ENCODE measurements at regions not wholly inside any gene's neighbourhood (a gene's known extent, or its start where the extent isn't known, plus 50 kb on each side); places are given as distances from the start of the nearest gene placed in this dataset.

DNA sequence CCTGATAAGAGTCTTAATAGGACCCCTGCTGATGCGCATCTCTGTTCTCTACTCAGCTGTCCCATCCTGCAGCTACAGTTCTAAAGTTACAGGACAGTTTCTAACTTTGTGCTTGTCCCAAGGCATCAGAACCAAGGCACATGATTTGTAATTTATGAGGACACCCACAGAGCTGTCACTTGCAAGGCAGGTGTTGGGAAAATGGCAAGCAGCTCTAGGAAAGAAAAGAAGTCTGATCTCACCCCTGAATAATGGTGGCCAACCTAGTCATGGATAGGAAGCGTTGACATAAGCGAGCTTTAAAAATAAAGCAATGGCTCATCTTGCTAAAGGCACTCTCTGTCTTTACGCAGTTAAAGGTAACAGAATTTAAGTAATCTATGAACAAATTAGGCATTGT lies 127.6 kb upstream of the VGLL2 start:
- no peak for DNase-seq
- no peaks in the 10 kb centered on the region for H3K27me3 Mint-ChIP-seq
- ChIA-PET CTCF (no interaction called here), POLR2A (no interaction called here)
- no peak overlapping the region for H3K27ac Mint-ChIP-seq
- H3K27me3 ChIP-seq (ENCODE audit: insufficient read depth, low read length, poor library complexity, severe bottlenecking), result no peaks in the 10 kb centered on the region
- no peaks in the 10 kb centered on the region for H3K36me3 ChIP-seq (ENCODE audit: insufficient read depth, low read length)
- H3K4me3 Mint-ChIP-seq, result no peak overlapping the region
- H3K9me3 ChIP-seq (ENCODE audit: low read length), result no peaks in the 10 kb centered on the region
- H3K4me1 ChIP-seq (ENCODE audit: insufficient read depth, low read length), result no peaks in the 10 kb centered on the region
- no peaks in the 10 kb centered on the region for H3K4me1 Mint-ChIP-seq
- no peaks in the 10 kb centered on the region for H3K36me3 Mint-ChIP-seq
- no peak overlapping the region for H3K27ac ChIP-seq (ENCODE audit: low read depth, low read length)
- H3K4me3 ChIP-seq (ENCODE audit: low read length), result no peak overlapping the region
- H3K9me3 Mint-ChIP-seq, result no peaks in the 10 kb centered on the region

DNA sequence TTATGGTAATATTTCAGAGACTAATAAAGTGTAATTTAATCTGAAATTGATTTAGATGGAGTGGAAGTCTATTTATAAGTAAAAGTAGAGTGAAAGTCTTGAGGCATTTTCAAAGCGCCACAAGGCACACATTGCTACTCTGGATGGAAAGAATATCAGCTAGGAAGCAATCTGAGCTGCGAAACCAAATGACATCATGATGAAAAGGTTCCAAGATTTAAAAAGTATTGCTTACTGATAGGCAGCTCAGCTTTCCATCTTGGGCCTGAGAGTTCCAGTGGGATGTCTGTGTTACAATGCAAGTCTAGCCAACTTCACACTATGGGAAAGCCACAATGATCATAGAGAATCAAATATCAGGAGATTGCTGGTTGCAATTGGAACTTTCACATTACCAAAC lies 126.9 kb upstream of the VGLL2 start:
- DNase-seq, result no peak
- H3K4me1 Mint-ChIP-seq, result no peaks in the 10 kb centered on the region
- peaks cover 0 to under 1% of the 10 kb centered on the region in 2 donors for H3K27me3 Mint-ChIP-seq
- Histone ChIP-seq H3K27ac (ENCODE audit: low read depth, low read length) (no peak overlapping the region), H3K9me3 (ENCODE audit: low read length) (no peaks in the 10 kb centered on the region), H3K27me3 (ENCODE audit: insufficient read depth, low read length, poor library complexity, severe bottlenecking) (no peaks in the 10 kb centered on the region), H3K4me3 (ENCODE audit: low read length) (no peak overlapping the region), H3K4me1 (ENCODE audit: insufficient read depth, low read length) (no peaks in the 10 kb centered on the region), H3K36me3 (ENCODE audit: insufficient read depth, low read length) (no peaks in the 10 kb centered on the region)
- no peak overlapping the region for H3K4me3 Mint-ChIP-seq
- H3K27ac Mint-ChIP-seq, result no peak overlapping the region
- POLR2A ChIA-PET, result no interaction called here
- CTCF ChIA-PET, result no interaction called here
- no peaks in the 10 kb centered on the region for H3K36me3 Mint-ChIP-seq
- H3K9me3 Mint-ChIP-seq, result no peaks in the 10 kb centered on the region

DNA sequence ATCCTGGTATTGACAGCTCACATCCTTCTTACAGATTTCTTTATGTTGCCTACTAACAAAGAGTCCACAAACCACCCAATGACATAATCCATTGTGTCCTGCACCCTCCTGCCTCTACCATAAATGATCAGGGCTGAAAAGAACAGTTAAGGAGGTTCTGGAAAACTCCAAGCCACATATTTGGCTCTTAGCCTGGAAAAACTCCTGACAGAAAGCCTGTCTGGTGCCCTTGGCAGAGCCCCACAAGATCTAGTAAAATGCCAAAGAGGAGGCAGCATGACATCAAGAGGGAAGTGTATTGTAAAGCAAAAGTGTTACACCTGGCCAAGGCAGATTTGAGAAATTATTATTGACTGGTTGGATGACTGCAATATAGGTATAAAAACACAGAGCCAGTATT lies 126.4 kb upstream of the VGLL2 start:
- POLR2A ChIA-PET, result no interaction called here
- H3K36me3 ChIP-seq (ENCODE audit: insufficient read depth, low read length), result no peaks in the 10 kb centered on the region
- CTCF ChIA-PET, result no interaction called here
- Mint-ChIP-seq H3K4me1 (no peaks in the 10 kb centered on the region), H3K27me3 (peaks cover 0 to 2% of the 10 kb centered on the region in 2 donors), H3K36me3 (no peaks in the 10 kb centered on the region), H3K4me3 (no peak overlapping the region), H3K27ac (no peak overlapping the region), H3K9me3 (no peaks in the 10 kb centered on the region)
- H3K4me1 ChIP-seq (ENCODE audit: insufficient read depth, low read length), result no peaks in the 10 kb centered on the region
- DNase-seq, result no peak
- H3K9me3 ChIP-seq (ENCODE audit: low read length), result no peaks in the 10 kb centered on the region
- H3K27ac ChIP-seq (ENCODE audit: low read depth, low read length), result no peak overlapping the region
- H3K4me3 ChIP-seq (ENCODE audit: low read length), result no peak overlapping the region
- H3K27me3 ChIP-seq (ENCODE audit: insufficient read depth, low read length, poor library complexity, severe bottlenecking), result no peaks in the 10 kb centered on the region

DNA sequence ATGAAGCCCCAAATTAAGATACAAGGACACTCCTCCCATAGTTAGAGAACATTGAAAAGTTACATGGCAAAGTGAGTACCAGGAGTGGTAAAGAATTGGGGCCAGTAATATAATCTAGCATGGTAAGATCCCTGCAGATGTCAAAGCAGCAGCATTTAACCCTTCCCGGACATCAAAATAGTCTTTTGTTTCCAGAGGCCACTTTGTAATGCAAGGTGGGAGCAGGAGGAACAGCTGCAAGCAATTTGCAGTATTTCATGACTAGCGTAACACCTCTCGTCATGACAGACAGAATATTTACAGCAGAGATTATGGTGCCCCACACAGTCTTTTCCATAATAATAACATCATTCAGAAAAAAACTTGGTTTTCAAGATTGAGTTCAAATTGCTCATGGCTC lies 123.2 kb upstream of the VGLL2 start:
- DNase-seq, result no peak
- Histone ChIP-seq H3K4me3 (ENCODE audit: low read length) (no peak overlapping the region), H3K4me1 (ENCODE audit: insufficient read depth, low read length) (no peaks in the 10 kb centered on the region), H3K27me3 (ENCODE audit: insufficient read depth, low read length, poor library complexity, severe bottlenecking) (no peaks in the 10 kb centered on the region), H3K36me3 (ENCODE audit: insufficient read depth, low read length) (no peaks in the 10 kb centered on the region), H3K27ac (ENCODE audit: low read depth, low read length) (no peak overlapping the region), H3K9me3 (ENCODE audit: low read length) (no peaks in the 10 kb centered on the region)
- Mint-ChIP-seq H3K4me3 (no peak overlapping the region), H3K9me3 (peaks cover 0 to 5% (median 2%) of the 10 kb centered on the region in 5 donors), H3K36me3 (no peaks in the 10 kb centered on the region), H3K27ac (no peak overlapping the region), H3K4me1 (no peaks in the 10 kb centered on the region), H3K27me3 (peaks cover 0 to 2% of the 10 kb centered on the region in 2 donors)
- POLR2A ChIA-PET, result no interaction called here
- CTCF ChIA-PET, result no interaction called here

DNA sequence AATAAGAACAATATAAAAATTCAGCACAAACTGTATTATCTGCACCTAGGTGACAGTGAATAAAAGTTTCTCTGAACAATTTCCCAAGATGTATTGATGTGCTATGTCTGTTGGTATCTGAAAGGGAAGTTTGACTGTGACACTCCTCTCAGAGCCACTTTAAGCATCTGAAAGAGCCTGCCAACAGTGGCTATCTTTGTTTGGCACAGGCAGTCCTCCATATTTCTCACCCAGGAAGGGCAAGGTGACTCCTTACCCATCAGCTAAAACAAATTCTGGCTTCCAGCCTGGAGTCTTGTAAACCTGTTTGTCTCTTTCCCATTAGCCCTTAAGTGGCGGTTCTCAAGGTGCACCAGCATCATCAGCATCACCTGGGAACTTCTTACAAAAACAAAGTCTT lies 122.4 kb upstream of the VGLL2 start:
- Histone ChIP-seq H3K27ac (ENCODE audit: low read depth, low read length) (no peak overlapping the region), H3K4me1 (ENCODE audit: insufficient read depth, low read length) (no peaks in the 10 kb centered on the region), H3K36me3 (ENCODE audit: insufficient read depth, low read length) (no peaks in the 10 kb centered on the region), H3K27me3 (ENCODE audit: insufficient read depth, low read length, poor library complexity, severe bottlenecking) (no peaks in the 10 kb centered on the region), H3K4me3 (ENCODE audit: low read length) (no peak overlapping the region), H3K9me3 (ENCODE audit: low read length) (no peaks in the 10 kb centered on the region)
- Mint-ChIP-seq H3K4me1 (no peaks in the 10 kb centered on the region), H3K4me3 (no peak overlapping the region), H3K27me3 (peaks cover 0 to 2% of the 10 kb centered on the region in 2 donors), H3K36me3 (no peaks in the 10 kb centered on the region), H3K27ac (no peak overlapping the region), H3K9me3 (peaks cover 0 to 5% (median 2%) of the 10 kb centered on the region in 5 donors)
- ChIA-PET CTCF (no interaction called here), POLR2A (no interaction called here)
- no peak for DNase-seq

DNA sequence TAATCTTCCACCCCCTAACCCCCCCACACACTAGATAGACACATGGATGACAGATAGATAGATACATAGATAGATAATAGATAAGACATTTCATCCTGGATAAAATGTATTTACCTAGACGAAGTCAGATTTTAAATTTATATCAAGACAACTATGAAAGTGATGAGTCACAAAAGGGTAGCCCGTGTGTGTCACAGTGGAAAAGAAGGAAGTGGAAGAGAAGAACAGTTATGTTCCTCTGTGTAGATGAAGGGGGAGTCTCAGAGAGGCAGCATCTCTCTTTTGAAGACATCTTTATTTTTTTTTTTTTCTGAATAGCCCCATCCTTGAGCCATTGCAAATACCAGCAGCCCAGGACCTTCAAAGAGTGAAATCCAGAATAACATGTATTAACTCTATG lies 121.7 kb upstream of the VGLL2 start:
- ChIA-PET CTCF (no interaction called here), POLR2A (no interaction called here)
- Mint-ChIP-seq H3K4me1 (no peaks in the 10 kb centered on the region), H3K4me3 (no peak overlapping the region), H3K9me3 (peaks cover 0 to 5% (median 2%) of the 10 kb centered on the region in 5 donors), H3K36me3 (no peaks in the 10 kb centered on the region), H3K27ac (no peak overlapping the region), H3K27me3 (peaks cover 0 to 2% of the 10 kb centered on the region in 2 donors)
- H3K9me3 ChIP-seq (ENCODE audit: low read length), result no peaks in the 10 kb centered on the region
- no peaks in the 10 kb centered on the region for H3K4me1 ChIP-seq (ENCODE audit: insufficient read depth, low read length)
- H3K4me3 ChIP-seq (ENCODE audit: low read length), result no peak overlapping the region
- DNase-seq, result no peak
- no peaks in the 10 kb centered on the region for H3K36me3 ChIP-seq (ENCODE audit: insufficient read depth, low read length)
- H3K27ac ChIP-seq (ENCODE audit: low read depth, low read length), result no peak overlapping the region
- no peaks in the 10 kb centered on the region for H3K27me3 ChIP-seq (ENCODE audit: insufficient read depth, low read length, poor library complexity, severe bottlenecking)

DNA sequence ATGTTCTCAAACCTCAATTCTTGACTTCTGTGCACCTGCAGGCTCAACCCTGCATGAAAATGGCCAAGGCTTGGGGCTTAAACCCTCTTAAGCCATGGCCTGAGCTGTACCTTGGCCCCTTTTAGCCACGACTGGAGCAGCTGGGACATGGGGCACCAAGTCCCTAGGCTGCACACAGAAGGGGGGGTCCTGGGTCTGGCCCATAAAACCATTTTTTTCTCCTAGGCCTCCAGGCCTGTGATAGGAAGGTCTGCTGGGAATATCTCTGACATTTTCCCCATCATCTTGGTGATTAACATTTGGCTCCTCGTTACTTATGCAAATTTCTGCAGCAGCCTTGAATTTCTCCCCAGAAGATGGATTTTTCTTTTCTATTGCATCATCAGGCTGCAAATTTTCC lies 119.4 kb upstream of the VGLL2 start:
- Histone ChIP-seq H3K9me3 (ENCODE audit: low read length) (no peaks in the 10 kb centered on the region), H3K4me1 (ENCODE audit: insufficient read depth, low read length) (no peaks in the 10 kb centered on the region), H3K4me3 (ENCODE audit: low read length) (no peak overlapping the region), H3K36me3 (ENCODE audit: insufficient read depth, low read length) (no peaks in the 10 kb centered on the region), H3K27me3 (ENCODE audit: insufficient read depth, low read length, poor library complexity, severe bottlenecking) (no peaks in the 10 kb centered on the region), H3K27ac (ENCODE audit: low read depth, low read length) (no peak overlapping the region)
- no peak overlapping the region for H3K27ac Mint-ChIP-seq
- CTCF ChIA-PET, result no interaction called here
- peaks cover 2 to 7% (median 5%) of the 10 kb centered on the region in 5 donors for H3K9me3 Mint-ChIP-seq
- peaks cover 0 to 2% of the 10 kb centered on the region in 2 donors for H3K27me3 Mint-ChIP-seq
- no peaks in the 10 kb centered on the region for H3K36me3 Mint-ChIP-seq
- POLR2A ChIA-PET, result no interaction called here
- DNase-seq, result no peak
- H3K4me1 Mint-ChIP-seq, result no peaks in the 10 kb centered on the region
- no peak overlapping the region for H3K4me3 Mint-ChIP-seq

DNA sequence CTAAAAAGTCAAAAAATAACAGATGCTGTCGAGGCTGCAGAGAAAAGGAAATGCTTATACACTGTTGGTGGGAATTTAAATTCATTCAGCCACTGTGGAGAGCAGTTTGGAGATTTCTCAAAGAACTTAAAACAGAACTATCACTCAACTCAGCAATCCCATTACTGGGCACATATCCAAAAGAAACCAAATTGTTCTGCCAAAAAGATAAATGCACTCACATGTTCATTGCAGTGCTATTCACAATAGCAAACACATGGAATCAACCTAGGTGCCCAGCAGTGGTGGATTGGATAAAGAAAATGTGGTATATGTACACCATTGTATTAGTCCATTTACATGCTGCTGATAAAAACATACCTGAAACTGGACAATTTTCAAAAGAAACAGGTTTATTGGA lies 116.0 kb upstream of the VGLL2 start:
- H3K9me3 Mint-ChIP-seq, result peaks cover 2 to 11% (median 7%) of the 10 kb centered on the region in 5 donors
- H3K4me3 Mint-ChIP-seq, result no peak overlapping the region
- POLR2A ChIA-PET, result no interaction called here

DNA sequence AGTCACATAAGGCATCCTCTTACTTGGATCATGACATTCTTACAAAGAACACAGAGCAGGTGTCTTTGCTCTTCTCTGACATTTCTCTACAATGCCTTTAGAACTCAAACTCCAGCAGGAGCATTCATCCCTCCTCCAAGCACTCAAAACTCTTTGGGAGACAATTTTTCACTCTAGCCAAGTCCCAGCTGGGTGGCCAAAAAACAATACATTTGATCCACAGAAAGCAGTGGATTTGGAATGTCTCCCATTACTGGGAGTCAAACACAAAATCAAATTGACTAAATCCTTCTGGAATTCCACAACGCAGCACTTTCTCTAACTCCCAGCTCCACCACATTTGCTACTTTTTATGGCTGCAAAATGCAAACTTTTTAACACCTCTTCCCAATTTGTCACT lies 108.6 kb upstream of the VGLL2 start:
- Histone ChIP-seq H3K4me1 (ENCODE audit: insufficient read depth, low read length) (no peaks in the 10 kb centered on the region), H3K27me3 (ENCODE audit: insufficient read depth, low read length, poor library complexity, severe bottlenecking) (no peaks in the 10 kb centered on the region), H3K4me3 (ENCODE audit: low read length) (no peak overlapping the region), H3K36me3 (ENCODE audit: insufficient read depth, low read length) (no peaks in the 10 kb centered on the region), H3K9me3 (ENCODE audit: low read length) (no peaks in the 10 kb centered on the region), H3K27ac (ENCODE audit: low read depth, low read length) (no peak overlapping the region)
- H3K4me1 Mint-ChIP-seq, result no peaks in the 10 kb centered on the region
- no peak overlapping the region for H3K27ac Mint-ChIP-seq
- ChIA-PET POLR2A (no interaction called here), CTCF (no interaction called here)
- no peaks in the 10 kb centered on the region for H3K27me3 Mint-ChIP-seq
- no peak for DNase-seq
- peaks cover 0 to 7% (median 3%) of the 10 kb centered on the region in 5 donors for H3K9me3 Mint-ChIP-seq
- H3K4me3 Mint-ChIP-seq, result no peak overlapping the region
- no peaks in the 10 kb centered on the region for H3K36me3 Mint-ChIP-seq

More for the DNA sequence above, 116.0 kb upstream of the VGLL2 start:
- H3K27me3 ChIP-seq (ENCODE audit: insufficient read depth, low read length, poor library complexity, severe bottlenecking), result no peaks in the 10 kb centered on the region
- H3K27me3 Mint-ChIP-seq, result no peaks in the 10 kb centered on the region
- no peaks in the 10 kb centered on the region for H3K36me3 Mint-ChIP-seq
- no peak overlapping the region for H3K4me3 ChIP-seq (ENCODE audit: low read length)
- no peaks in the 10 kb centered on the region for H3K36me3 ChIP-seq (ENCODE audit: insufficient read depth, low read length)
- CTCF ChIA-PET, result no interaction called here
- H3K9me3 ChIP-seq (ENCODE audit: low read length), result no peaks in the 10 kb centered on the region
- no peaks in the 10 kb centered on the region for H3K4me1 Mint-ChIP-seq
- H3K27ac Mint-ChIP-seq, result no peak overlapping the region
- DNase-seq, result no peak
- H3K27ac ChIP-seq (ENCODE audit: low read depth, low read length), result no peak overlapping the region
- H3K4me1 ChIP-seq (ENCODE audit: insufficient read depth, low read length), result no peaks in the 10 kb centered on the region

Measured in CD8-positive, alpha-beta memory T cell (primary cell).